ENCODE measurements at regions not wholly inside any gene's neighbourhood (a gene's known extent, or its start where the extent isn't known, plus 50 kb on each side); places are given as distances from the start of the nearest gene placed in this dataset.

- Histone ChIP-seq H3K23me2 (ENCODE audit: insufficient read length, low read depth, low read length, poor library complexity, severe bottlenecking) (peaks cover 3% of the 10 kb centered on the region), H3K56ac (ENCODE audit: insufficient read length, low read depth, low read length) (no peak overlapping the region), H3K4ac (ENCODE audit: low read depth, low read length) (no peak overlapping the region), H3K23ac (ENCODE audit: insufficient read length, low read depth, low read length) (no peak overlapping the region), H2AFZ (ENCODE audit: low read length) (no peak overlapping the region), H3K18ac (ENCODE audit: insufficient read length, low read depth, low read length) (no peak overlapping the region), H3K27me3 (ENCODE audit: insufficient read depth, low read length) (no peaks in the 10 kb centered on the region), H3K27ac (ENCODE audit: insufficient read length, low read depth, low read length) (no peak overlapping the region), H3T11ph (ENCODE audit: low read length) (no peak overlapping the region), H3K79me1 (ENCODE audit: insufficient read depth, low read depth, low read length, poor library complexity, severe bottlenecking) (no peaks in the 10 kb centered on the region), H2BK120ac (ENCODE audit: low read depth, low read length, poor library complexity, severe bottlenecking) (no peak overlapping the region), H3K79me2 (ENCODE audit: insufficient read depth, low read length) (no peaks in the 10 kb centered on the region), H4K8ac (replicated peaks; ENCODE audit: insufficient read length, low read depth, low read length) (no peak overlapping the region), H2BK12ac (ENCODE audit: insufficient read length, low read depth, low read length) (no peak overlapping the region), H4K20me1 (ENCODE audit: control insufficient read depth, insufficient read depth, insufficient read length) (no peaks in the 10 kb centered on the region), H3K9ac (ENCODE audit: extremely low read depth, insufficient read length, low read length) (no peak overlapping the region), H4K91ac (ENCODE audit: insufficient read length, low read depth, low read length) (no peak overlapping the region), H3K9me3 (ENCODE audit: control insufficient read depth, low read depth, low read length) (no peaks in the 10 kb centered on the region), H4K5ac (ENCODE audit: insufficient read length, low read depth, low read length) (no peak overlapping the region), H3K14ac (ENCODE audit: insufficient read depth, low read length) (no peak overlapping the region), H2BK5ac (ENCODE audit: insufficient read length, low read length) (no peak overlapping the region), H3K4me1 (ENCODE audit: insufficient read depth, low read length) (no peaks in the 10 kb centered on the region), H2BK15ac (ENCODE audit: low read depth, low read length) (no peak overlapping the region), H3K4me2 (ENCODE audit: insufficient read depth, insufficient read length, low read length) (no peak overlapping the region), H2BK20ac (ENCODE audit: low read depth, low read length, poor library complexity, severe bottlenecking) (no peak overlapping the region), H2AK5ac (ENCODE audit: insufficient read length, low read length) (no peak overlapping the region)
- H3K36me3 Mint-ChIP-seq (ENCODE audit: insufficient read depth in 1 of 3, low read depth in 3 of 3), result peaks cover 0 to 7% (median 0%) of the 10 kb centered on the region in 3 experiments; a peak in 2 of 7 replicates
- DNase-seq, result no peak
- no peak overlapping the region for H3K4me3 Mint-ChIP-seq
- H3K4me1 Mint-ChIP-seq, result peaks cover 18 to 23% of the 10 kb centered on the region in 2 experiments
- no peak for TF ChIP-seq CTCF (conservative IDR thresholded peaks at IDR 0.05)
- H3K27me3 Mint-ChIP-seq (ENCODE audit: low read depth), result peaks cover 1% of the 10 kb centered on the region; the same call in 1 of the 2 replicates
- WGBS (ENCODE audit: extremely low coverage, insufficient read length, low lambda C conversion rate), result no CpG with 5 or more reads among the region's 2 CpGs
- H3K9me3 Mint-ChIP-seq, result peaks cover 1 to 5% of the 10 kb centered on the region in 2 experiments; a peak in 2 of 5 replicates
- H3K27ac Mint-ChIP-seq, result no peak overlapping the region
These were observed 84.0 kb upstream of the ITPRID2 start for GRCh38 chr2:181807526-181807925.

All from H9 (cell line).